Stimulated activated effector memory CD8-positive, alpha-beta T cell treated with anti-CD3 and anti-CD28 coated beads, Interleukin-12 subunit alpha, Interleukin-12 subunit beta, amount 100 ng/mL, for 72 hours (primary cell): ENCODE measurements at regions not wholly inside any gene's neighbourhood (a gene's known extent, or its start where the extent isn't known, plus 50 kb on each side); places are given as distances from the start of the nearest gene placed in this dataset.

ENCODE experiments used
- ATAC-seq: fragments of 150-1000 bp; cut with Tn5 transposase; 2 replicates; pipeline ENCODE4 v1.10.0; 2021
- DNase-seq, 2 donors: peaks; one replicate each; pipeline ENCODE4 v3.0.0; 2021 to 2022; ENCODE audit warnings: low spot score in 2 of 2
- H3K27ac Mint-ChIP-seq: one replicate; pipeline ENCODE4 v1.8.0; 2022; ENCODE audit warnings: mild to moderate bottlenecking, mixed read lengths
- H3K36me3 Mint-ChIP-seq: one replicate; pipeline ENCODE4 v1.8.0; 2022; ENCODE audit warnings: mild to moderate bottlenecking, mixed read lengths
- H3K4me1 Mint-ChIP-seq: one replicate; pipeline ENCODE4 v1.8.0; 2022; ENCODE audit warnings: mixed read lengths
- H3K4me3 Mint-ChIP-seq: one replicate; pipeline ENCODE4 v1.8.0; 2022; ENCODE audit warnings: mild to moderate bottlenecking, mixed read lengths
- H3K9me3 Mint-ChIP-seq: one replicate; pipeline ENCODE4 v1.8.0; 2022; ENCODE audit warnings: mixed read lengths

DNA sequence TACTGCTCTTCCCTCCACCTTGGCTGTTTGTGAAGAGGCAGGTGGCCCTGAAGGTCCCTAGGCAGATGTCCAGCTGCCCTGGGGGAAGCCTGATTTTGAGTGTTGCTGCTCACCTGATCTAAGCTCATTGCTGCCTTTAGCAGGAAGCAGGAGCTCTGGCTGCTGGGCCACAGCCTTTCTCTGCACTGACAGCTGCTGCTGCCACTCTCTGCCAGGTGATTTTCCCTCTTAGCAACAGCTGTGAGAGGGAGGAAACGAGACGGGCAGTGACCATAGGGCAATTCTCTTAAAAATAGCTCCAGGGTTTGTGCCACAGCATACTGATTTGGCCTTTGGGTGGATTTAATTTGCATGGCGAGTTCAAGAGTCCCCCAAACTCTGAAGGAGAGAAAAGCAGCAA lies 415.8 kb upstream of the SEMA6D start:
- Mint-ChIP-seq H3K4me3 (no peak overlapping the region), H3K9me3 (peaks cover 15% of the 10 kb centered on the region), H3K27ac (no peak overlapping the region), H3K36me3 (no peaks in the 10 kb centered on the region), H3K4me1 (no peaks in the 10 kb centered on the region)
- DNase-seq: no peak
- ATAC-seq: no peak

DNA sequence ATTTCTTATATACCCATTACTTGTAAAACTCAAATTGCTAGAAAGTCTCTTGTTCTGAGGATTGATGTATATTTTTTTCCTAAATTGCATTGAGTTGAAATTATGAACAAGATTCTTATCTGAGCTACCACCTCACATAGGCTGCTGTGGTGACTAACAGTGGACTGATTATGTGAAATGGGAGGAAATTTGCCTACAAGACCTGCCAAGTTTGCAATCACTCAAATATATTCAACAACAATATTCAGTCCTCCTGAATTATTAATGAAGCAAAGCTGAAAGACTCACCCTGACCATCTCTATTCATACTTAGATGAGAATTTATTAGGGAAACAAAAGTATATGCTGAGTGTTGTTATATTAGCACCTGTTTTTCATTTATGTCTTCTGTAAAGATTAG lies 412.6 kb upstream of the SEMA6D start:
- H3K36me3 Mint-ChIP-seq: no peaks in the 10 kb centered on the region
- no peak overlapping the region for H3K4me3 Mint-ChIP-seq
- H3K27ac Mint-ChIP-seq: no peak overlapping the region
- H3K9me3 Mint-ChIP-seq: peaks cover 6% of the 10 kb centered on the region
- ATAC-seq (no peak), DNase-seq (no peak)
- H3K4me1 Mint-ChIP-seq: no peaks in the 10 kb centered on the region

GRCh38 chr15:47312161-47312560 lies 405.1 kb upstream of the SEMA6D start:
- Mint-ChIP-seq H3K27ac (no peak overlapping the region), H3K4me1 (no peaks in the 10 kb centered on the region), H3K4me3 (no peak overlapping the region), H3K9me3 (peaks cover 8% of the 10 kb centered on the region), H3K36me3 (no peaks in the 10 kb centered on the region)
- no peak for ATAC-seq
- no peak for DNase-seq

DNA sequence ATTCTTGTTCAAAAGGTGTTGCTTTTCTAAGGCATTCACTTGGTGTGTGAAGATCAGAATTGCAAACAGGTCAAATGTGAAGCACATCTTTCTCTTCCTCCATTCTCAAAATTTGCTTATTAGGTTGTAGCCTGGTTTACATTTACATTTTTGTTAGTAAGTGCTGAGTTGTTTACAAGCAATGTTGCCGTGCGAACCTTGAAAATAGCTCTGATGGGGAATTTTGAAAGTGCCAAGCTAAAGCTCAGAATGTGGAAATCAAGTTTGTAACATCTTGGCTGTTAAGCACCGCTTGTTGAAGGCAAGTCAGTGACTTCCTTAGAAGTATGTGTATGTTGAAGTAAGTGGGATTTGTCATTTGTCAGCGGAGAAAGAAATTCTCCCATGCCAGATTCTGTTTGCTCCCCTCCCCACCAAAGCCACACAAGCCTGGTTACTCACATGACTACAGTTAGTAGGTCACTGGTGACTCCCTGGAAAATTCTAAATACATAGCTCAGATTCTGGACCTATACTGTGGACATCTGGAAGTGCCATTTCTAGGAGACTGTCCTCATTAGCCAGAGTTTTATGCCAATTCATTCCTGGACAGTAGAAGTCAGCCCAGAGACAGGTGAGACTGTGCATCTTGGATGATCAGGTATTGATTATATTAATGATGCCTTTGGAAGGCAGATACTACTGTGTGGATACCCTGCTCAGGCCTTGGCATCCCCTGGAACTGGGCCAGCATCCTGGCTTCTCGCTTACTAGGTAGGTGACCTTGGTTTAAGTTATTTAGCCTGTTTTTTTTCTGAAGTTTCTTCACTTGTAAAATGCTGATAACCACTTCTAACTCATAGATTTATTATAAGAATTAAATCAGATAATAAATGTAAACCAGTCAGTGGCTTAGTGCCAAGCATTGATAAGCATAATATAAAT lies 390.6 kb upstream of the SEMA6D start:
- Mint-ChIP-seq H3K4me1 (no peaks in the 10 kb centered on the region), H3K4me3 (no peak overlapping the region), H3K9me3 (peaks cover 7% of the 10 kb centered on the region), H3K27ac (no peak overlapping the region), H3K36me3 (no peaks in the 10 kb centered on the region)
- no peak for ATAC-seq
- DNase-seq: no peak

DNA sequence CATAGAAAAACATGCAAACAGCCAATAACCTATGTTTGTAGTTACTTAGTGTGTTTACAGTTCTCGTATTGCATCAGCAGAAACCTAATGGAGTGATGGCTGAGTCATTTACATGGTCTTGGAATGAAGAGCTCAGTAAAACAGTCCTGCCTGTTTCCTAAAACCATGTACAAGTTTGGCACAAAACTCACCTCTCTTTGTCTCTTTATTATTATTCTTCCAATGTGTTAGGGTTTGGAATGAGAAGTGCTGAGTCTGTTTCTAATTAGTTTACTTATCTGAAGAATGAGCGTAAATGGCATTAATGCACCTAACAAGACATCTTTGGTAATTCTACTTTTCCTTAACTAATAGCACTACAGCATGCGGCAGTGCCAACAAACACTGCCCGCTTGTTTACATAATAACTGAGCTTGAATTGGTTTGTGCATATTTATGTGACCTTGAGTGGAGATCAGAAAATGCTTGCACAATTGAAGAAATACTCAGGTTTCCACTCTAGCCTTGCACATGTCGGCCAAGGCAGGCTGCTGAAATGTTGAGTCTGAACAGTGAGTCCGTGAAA lies 385.4 kb upstream of the SEMA6D start:
- Mint-ChIP-seq H3K36me3 (no peaks in the 10 kb centered on the region), H3K9me3 (peaks cover 9% of the 10 kb centered on the region), H3K27ac (no peak overlapping the region), H3K4me3 (no peak overlapping the region), H3K4me1 (no peaks in the 10 kb centered on the region)
- ATAC-seq (no peak), DNase-seq (no peak)

- Mint-ChIP-seq H3K9me3 (peaks cover 11% of the 10 kb centered on the region), H3K4me3 (no peak overlapping the region), H3K4me1 (no peaks in the 10 kb centered on the region), H3K27ac (no peak overlapping the region), H3K36me3 (no peaks in the 10 kb centered on the region)
- ATAC-seq (no peak), DNase-seq (no peak)
Measured at GRCh38 chr15:47332481-47332880, 384.8 kb upstream of the SEMA6D start.

DNA sequence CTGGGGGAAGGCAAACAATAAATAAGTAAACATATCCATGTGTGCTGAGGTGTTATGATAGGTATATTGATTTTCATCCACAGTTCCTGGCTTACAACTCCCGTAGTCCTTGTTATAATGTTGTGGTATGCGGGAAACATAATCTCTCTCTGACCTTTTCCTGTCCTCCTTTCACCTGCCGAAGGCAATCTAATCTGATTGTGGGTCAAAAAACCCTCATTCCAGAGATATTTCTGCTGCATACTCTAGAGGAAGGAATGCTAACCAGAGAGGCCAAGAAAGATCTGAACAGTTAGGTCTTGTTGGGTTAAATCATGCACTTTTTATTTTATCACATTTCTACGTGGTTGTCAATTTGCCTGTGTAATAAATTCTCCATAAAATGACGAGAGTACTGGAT lies 383.6 kb upstream of the SEMA6D start:
- Mint-ChIP-seq H3K9me3 (peaks cover 15% of the 10 kb centered on the region), H3K4me1 (no peaks in the 10 kb centered on the region), H3K27ac (no peak overlapping the region), H3K4me3 (no peak overlapping the region), H3K36me3 (no peaks in the 10 kb centered on the region)
- DNase-seq (no peak), ATAC-seq (no peak)

- Mint-ChIP-seq H3K4me1 (no peaks in the 10 kb centered on the region), H3K36me3 (no peaks in the 10 kb centered on the region), H3K4me3 (no peak overlapping the region), H3K9me3 (peaks cover 14% of the 10 kb centered on the region), H3K27ac (no peak overlapping the region)
- no peak for DNase-seq
- ATAC-seq: no peak
Measured at GRCh38 chr15:47334805-47335535, 382.3 kb upstream of the SEMA6D start.

GRCh38 chr15:47337106-47337505 lies 380.2 kb upstream of the SEMA6D start:
- DNase-seq: no peak
- no peaks in the 10 kb centered on the region for H3K4me1 Mint-ChIP-seq
- no peaks in the 10 kb centered on the region for H3K36me3 Mint-ChIP-seq
- H3K4me3 Mint-ChIP-seq: no peak overlapping the region
- H3K9me3 Mint-ChIP-seq: peaks cover 12% of the 10 kb centered on the region
- H3K27ac Mint-ChIP-seq: no peak overlapping the region
- ATAC-seq: no peak

- ATAC-seq (no peak), DNase-seq (no peak)
- Mint-ChIP-seq H3K36me3 (no peaks in the 10 kb centered on the region), H3K27ac (no peak overlapping the region), H3K9me3 (peaks cover 12% of the 10 kb centered on the region), H3K4me1 (no peaks in the 10 kb centered on the region), H3K4me3 (no peak overlapping the region)
Measured at GRCh38 chr15:47337836-47338235, 379.5 kb upstream of the SEMA6D start.

- no peak for ATAC-seq
- no peaks in the 10 kb centered on the region for H3K4me1 Mint-ChIP-seq
Measured at GRCh38 chr15:47338771-47339170, 378.5 kb upstream of the SEMA6D start.

GRCh38 chr15:47339800-47340570 lies 377.3 kb upstream of the SEMA6D start:
- no peaks in the 10 kb centered on the region for H3K36me3 Mint-ChIP-seq
- no peaks in the 10 kb centered on the region for H3K4me1 Mint-ChIP-seq
- H3K27ac Mint-ChIP-seq: no peak overlapping the region
- H3K9me3 Mint-ChIP-seq: peaks cover 12% of the 10 kb centered on the region
- DNase-seq (no peak), ATAC-seq (no peak)
- H3K4me3 Mint-ChIP-seq: no peak overlapping the region

More at GRCh38 chr15:47338771-47339170, 378.5 kb upstream of the SEMA6D start:
- no peak overlapping the region for H3K4me3 Mint-ChIP-seq
- no peak for DNase-seq
- no peaks in the 10 kb centered on the region for H3K36me3 Mint-ChIP-seq
- peaks cover 12% of the 10 kb centered on the region for H3K9me3 Mint-ChIP-seq
- no peak overlapping the region for H3K27ac Mint-ChIP-seq

GRCh38 chr15:47340571-47340920 lies 376.8 kb upstream of the SEMA6D start:
- no peak overlapping the region for H3K27ac Mint-ChIP-seq
- H3K36me3 Mint-ChIP-seq: no peaks in the 10 kb centered on the region

DNA sequence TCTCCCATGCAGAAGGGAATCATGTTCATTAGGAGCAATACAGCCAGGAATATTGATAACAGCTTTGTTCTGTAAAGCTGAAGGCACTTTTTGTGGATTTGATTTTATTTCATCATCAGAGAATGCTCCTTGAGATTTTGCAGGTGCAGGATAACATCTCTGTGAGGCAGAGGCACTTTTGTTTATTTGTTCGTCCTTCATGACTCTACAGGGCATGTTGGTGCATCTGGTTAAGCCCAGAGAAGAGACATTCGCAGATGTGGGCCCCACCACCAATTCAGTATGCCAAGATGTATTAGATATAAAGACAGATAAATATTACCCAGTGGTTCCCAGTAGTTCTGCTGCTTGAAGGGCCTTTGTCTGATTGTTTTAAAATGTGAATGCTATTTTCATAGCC lies 368.1 kb upstream of the SEMA6D start:
- H3K27ac Mint-ChIP-seq: no peak overlapping the region
- no peak for DNase-seq
- H3K4me3 Mint-ChIP-seq: no peak overlapping the region
- peaks cover 10% of the 10 kb centered on the region for H3K9me3 Mint-ChIP-seq
- no peaks in the 10 kb centered on the region for H3K4me1 Mint-ChIP-seq
- no peak for ATAC-seq
- no peaks in the 10 kb centered on the region for H3K36me3 Mint-ChIP-seq

More at GRCh38 chr15:47340571-47340920, 376.8 kb upstream of the SEMA6D start:
- Mint-ChIP-seq H3K4me1 (no peaks in the 10 kb centered on the region), H3K9me3 (peaks cover 10% of the 10 kb centered on the region), H3K4me3 (no peak overlapping the region)
- ATAC-seq (no peak), DNase-seq (no peak)

DNA sequence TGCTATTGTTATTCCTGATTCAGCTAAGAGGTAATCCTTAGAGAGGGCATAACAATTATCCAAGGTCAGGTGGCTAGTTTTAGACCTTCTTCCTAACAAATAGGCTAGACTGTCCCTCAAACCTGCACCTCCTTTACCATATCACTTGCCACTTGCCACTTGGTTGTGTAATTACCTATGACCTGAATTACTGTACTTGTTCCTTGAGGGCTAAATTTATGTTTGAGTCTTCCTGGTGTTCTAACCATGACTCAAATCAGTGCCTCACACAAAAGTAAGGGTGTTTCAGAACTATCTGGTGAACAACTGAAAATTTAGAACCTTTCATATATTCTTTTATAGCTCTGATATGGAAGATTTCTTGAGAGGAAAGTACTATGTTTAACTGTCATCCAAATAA lies 365.8 kb upstream of the SEMA6D start:
- DNase-seq (no peak), ATAC-seq (no peak)
- Mint-ChIP-seq H3K4me3 (no peak overlapping the region), H3K36me3 (no peaks in the 10 kb centered on the region), H3K9me3 (peaks cover 16% of the 10 kb centered on the region), H3K27ac (no peak overlapping the region), H3K4me1 (no peaks in the 10 kb centered on the region)
